PC-3 (cell line): ENCODE measurements at regions not wholly inside any gene's neighbourhood (a gene's known extent, or its start where the extent isn't known, plus 50 kb on each side); places are given as distances from the start of the nearest gene placed in this dataset.

Experiments used
- ATAC-seq: fragments of 200-7000 bp; cut with Tn5 transposase; 2 replicates; pipeline ENCODE4 v1.9.1; 2020; ENCODE audit warnings: mild to moderate bottlenecking, moderate library complexity
- BruUV-seq: library from RNA; stranded (reverse); fragments of 400-500 nt; replicated peaks from 2 replicates; lab custom pipeline; 2021; lab: Mats Ljungman, UMichigan
- CTCF ChIA-PET: fragments of 300-600 bp; sonication (Branson Sonifier 250); formaldehyde crosslinking; loops from one replicate; lab custom pipeline; 2022; ENCODE audit warnings: antibody characterized with exemption; lab: Charles Lee
- POLR2A ChIA-PET: fragments of 300-600 bp; sonication (Branson Sonifier 250); formaldehyde crosslinking; loops from one replicate; lab custom pipeline; 2022; ENCODE audit warnings: antibody characterized with exemption; ENCODE audit not compliant: unreplicated experiment; lab: Charles Lee
- DNase-seq: peaks from one replicate; pipeline ENCODE4 v3.0.0-alpha.2; 2015
- H2AFZ ChIP-seq: fragments of 300-600 bp; sonication (generic); 2 replicates; pipeline ENCODE4 v1.6.0; 2016; ENCODE audit warnings: antibody characterized with exemption, low read length
- H3F3A ChIP-seq: fragments of 300-600 bp; sonication (generic); one replicate; pipeline ENCODE4 v1.6.0; 2017; ENCODE audit warnings: antibody characterized with exemption, low read length, control low read depth, mild to moderate bottlenecking; ENCODE audit not compliant: unreplicated experiment
- H3K27ac ChIP-seq: fragments of 300-600 bp; sonication (generic); 2 replicates; pipeline ENCODE4 v1.5.1; 2016; ENCODE audit warnings: mild to moderate bottlenecking, low read length
- H3K27me3 ChIP-seq: fragments of 300-600 bp; sonication (generic); 2 replicates; pipeline ENCODE4 v1.6.1; 2016; ENCODE audit warnings: low read length, mixed read lengths
- H3K36me3 ChIP-seq: fragments of 300-600 bp; sonication (generic); 2 replicates; pipeline ENCODE4 v1.6.1; 2016; ENCODE audit warnings: low read depth, mixed run types, low read length, mixed read lengths
- H3K4me1 ChIP-seq: fragments of 300-600 bp; sonication (generic); 2 replicates; pipeline ENCODE4 v1.5.1; 2016; ENCODE audit warnings: low read length; ENCODE audit not compliant: insufficient read depth
- H3K4me2 ChIP-seq: fragments of 300-600 bp; sonication (generic); 2 replicates; pipeline ENCODE4 v1.6.0; 2016; ENCODE audit warnings: low read length
- H3K4me3 ChIP-seq: fragments of 300-600 bp; sonication (generic); 2 replicates; pipeline ENCODE4 v1.5.1; 2016; ENCODE audit warnings: mild to moderate bottlenecking, low read length, mixed read lengths
- H3K79me2 ChIP-seq: fragments of 300-600 bp; sonication (generic); 2 replicates; pipeline ENCODE4 v1.6.1; 2017; ENCODE audit warnings: low read length, mixed read lengths
- H3K9ac ChIP-seq: fragments of 300-600 bp; sonication (generic); 2 replicates; pipeline ENCODE4 v1.6.0; 2016; ENCODE audit warnings: mild to moderate bottlenecking, low read length
- H3K9me2 ChIP-seq: fragments of 300-600 bp; sonication (generic); replicated peaks from 2 replicates; pipeline ENCODE4 v1.6.1; 2016; ENCODE audit warnings: mixed run types, low read length, mixed read lengths
- H3K9me3 ChIP-seq: fragments of 300-600 bp; sonication (generic); 2 replicates; pipeline ENCODE4 v1.6.1; 2016; ENCODE audit warnings: low read length, mixed read lengths
- H4K20me1 ChIP-seq: fragments of 300-600 bp; sonication (generic); 2 replicates; pipeline ENCODE4 v1.6.1; 2016; ENCODE audit warnings: low read length, mixed read lengths
- CTCF ChIP-seq: fragments of 300-600 bp; sonication (generic); conservative IDR thresholded peaks from 2 replicates; pipeline ENCODE4 v1.5.1; 2017; ENCODE audit warnings: antibody characterized with exemption, low read depth, mild to moderate bottlenecking, low read length
- EZH2 ChIP-seq: fragments of 300-600 bp; sonication (generic); IDR thresholded peaks from one replicate; pipeline ENCODE4 v1.6.1; 2017; ENCODE audit warnings: antibody characterized with exemption, mild to moderate bottlenecking, low read length; ENCODE audit not compliant: unreplicated experiment
- EZH2phosphoT487 ChIP-seq: fragments of 300-600 bp; sonication (generic); IDR thresholded peaks from 2 replicates; pipeline ENCODE4 v1.6.1; 2018; ENCODE audit warnings: mild to moderate bottlenecking, antibody characterized with exemption, low read length, borderline replicate concordance
- intact Hi-C: fragments of 100-400 bp; cut with micrococcal nuclease; formaldehyde crosslinking; loops from 2 replicates; pipeline ENCODE4 v1.9.0; 2023

GRCh38 chr2:11053546-11053945 lies 101.7 kb upstream of the SLC66A3 start:
- Histone ChIP-seq H3K4me3 (no peak overlapping the region), H3K4me2 (no peak overlapping the region), H3K9me3 (no peaks in the 10 kb centered on the region), H3K9ac (no peak overlapping the region), H3K4me1 (no peaks in the 10 kb centered on the region), H3K79me2 (no peaks in the 10 kb centered on the region), H3K27ac (no peak overlapping the region), H4K20me1 (no peaks in the 10 kb centered on the region), H3K27me3 (no peaks in the 10 kb centered on the region), H3K9me2 (no peaks in the 10 kb centered on the region), H2AFZ (no peak overlapping the region), H3F3A (no peaks in the 10 kb centered on the region), H3K36me3 (no peaks in the 10 kb centered on the region)
- no peak for DNase-seq
- POLR2A ChIA-PET: no interaction called here
- CTCF ChIA-PET: no interaction called here
- ATAC-seq: no peak
- intact Hi-C loops: no loop called here
- no TSS peak for BruUV-seq
- TF ChIP-seq EZH2phosphoT487 (no peak), EZH2 (no peak)

GRCh38 chr2:11054783-11055678 lies 100.2 kb upstream of the SLC66A3 start:
- ChIA-PET CTCF (no interaction called here), POLR2A (no interaction called here)
- TF ChIP-seq EZH2 (no peak), EZH2phosphoT487 (no peak), CTCF (no peak)
- Histone ChIP-seq H3K27ac (no peak overlapping the region), H3K36me3 (no peaks in the 10 kb centered on the region), H3K9me3 (no peaks in the 10 kb centered on the region), H3F3A (no peaks in the 10 kb centered on the region), H3K4me2 (no peak overlapping the region), H3K79me2 (no peaks in the 10 kb centered on the region), H4K20me1 (no peaks in the 10 kb centered on the region), H2AFZ (no peak overlapping the region), H3K4me1 (no peaks in the 10 kb centered on the region), H3K27me3 (no peaks in the 10 kb centered on the region), H3K4me3 (no peak overlapping the region), H3K9ac (no peak overlapping the region), H3K9me2 (no peaks in the 10 kb centered on the region)
- DNase-seq: no peak
- intact Hi-C loops: no loop called here
- ATAC-seq: no peak
- BruUV-seq: no TSS peak

GRCh38 chr2:11055679-11056215 lies 99.5 kb upstream of the SLC66A3 start:
- DNase-seq: no peak
- no peak overlapping the region for H3K4me3 ChIP-seq

More at GRCh38 chr2:11055679-11056215, 99.5 kb upstream of the SLC66A3 start:
- no TSS peak for BruUV-seq
- ATAC-seq: no peak
- H3K4me1 ChIP-seq: no peaks in the 10 kb centered on the region
- no peaks in the 10 kb centered on the region for H3K9me2 ChIP-seq
- intact Hi-C loops: no loop called here
- H2AFZ ChIP-seq: no peak overlapping the region
- H3K27ac ChIP-seq: no peak overlapping the region
- ChIA-PET POLR2A (no interaction called here), CTCF (no interaction called here)
- H3K27me3 ChIP-seq: no peaks in the 10 kb centered on the region
- no peak for TF ChIP-seq EZH2
- TF ChIP-seq EZH2phosphoT487: no peak
- no peak for TF ChIP-seq CTCF
- no peaks in the 10 kb centered on the region for H4K20me1 ChIP-seq
- H3K9me3 ChIP-seq: 0 out of 2 replicates have a peak, but pooled peaks cover 3% of the 10 kb centered on the region
- no peak overlapping the region for H3K9ac ChIP-seq
- no peaks in the 10 kb centered on the region for H3K79me2 ChIP-seq
- no peaks in the 10 kb centered on the region for H3K36me3 ChIP-seq
- no peak overlapping the region for H3K4me2 ChIP-seq
- no peaks in the 10 kb centered on the region for H3F3A ChIP-seq
